ENCODE measurements at regions not wholly inside any gene's neighbourhood (a gene's known extent, or its start where the extent isn't known, plus 50 kb on each side); places are given as distances from the start of the nearest gene placed in this dataset.

DNA sequence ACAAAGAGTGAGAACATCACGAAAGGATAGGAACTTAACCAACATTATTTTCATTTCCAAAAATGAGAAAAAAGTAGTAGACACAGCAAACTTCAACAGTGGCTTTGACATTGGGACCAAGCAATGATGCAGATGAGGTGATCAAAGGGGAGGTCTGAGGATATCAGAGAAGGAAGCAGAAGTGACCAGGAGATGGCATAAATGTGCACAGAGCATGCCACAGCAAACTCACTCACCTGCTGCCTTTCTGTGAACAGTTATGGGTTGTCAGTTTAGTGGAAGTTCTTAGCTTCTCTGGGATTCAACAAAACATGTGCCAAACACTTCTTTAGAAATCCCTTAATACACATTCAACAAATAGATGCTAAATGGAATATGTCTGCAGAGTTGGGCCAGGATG lies 290.1 kb downstream of the PLPP3 start:
- intact Hi-C loops (cut with DNase I): loop anchor here in 1 of 4 donors (10.0 kb wide), 1 partner anchor 94 kb away; no protein-coding TSS in a partner anchor
- no peak overlapping the region for H3K4me3 ChIP-seq (ENCODE audit: low read length)
- H3K27me3 ChIP-seq (ENCODE audit: control insufficient read depth, insufficient read depth): no peaks in the 10 kb centered on the region
- H3K4me1 ChIP-seq (ENCODE audit: control insufficient read depth, insufficient read depth, low read length): peaks cover 15% of the 10 kb centered on the region
- H3K27ac ChIP-seq (ENCODE audit: low read length): no peak overlapping the region
- 97% methylated on average over 1 of the region's 1 CpG for WGBS
- DNase-seq (no peak), ATAC-seq (no peak)
- H3K9me3 ChIP-seq (ENCODE audit: control insufficient read depth, low read length): no peaks in the 10 kb centered on the region

DNA sequence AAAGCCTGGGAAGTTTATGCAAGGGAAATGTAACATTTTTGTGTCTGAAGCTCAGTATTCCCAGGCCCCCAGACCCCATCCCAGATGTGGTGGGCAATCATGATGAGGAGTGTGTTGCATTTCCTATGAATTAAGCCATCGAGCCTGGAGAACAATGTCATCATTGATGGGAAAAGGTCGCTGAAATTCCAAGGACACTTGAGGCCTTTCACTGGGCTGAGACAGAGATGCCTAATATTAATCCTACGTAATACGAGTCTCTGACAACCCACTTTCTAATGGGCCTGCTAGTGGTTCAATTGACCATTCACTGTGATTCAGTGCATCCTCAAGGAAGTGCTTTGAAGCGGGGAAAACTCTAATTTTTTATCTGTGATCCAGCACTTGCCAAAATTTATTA lies 291.6 kb downstream of the PLPP3 start:
- no peak overlapping the region for H3K4me3 ChIP-seq (ENCODE audit: low read length)
- DNase-seq: no peak
- H3K27ac ChIP-seq (ENCODE audit: low read length): no peak overlapping the region
- intact Hi-C loops (cut with DNase I): loop anchor here in 1 of 4 donors (10.0 kb wide), 1 partner anchor 93 kb away; no protein-coding TSS in a partner anchor
- no peaks in the 10 kb centered on the region for H3K9me3 ChIP-seq (ENCODE audit: control insufficient read depth, low read length)
- H3K4me1 ChIP-seq (ENCODE audit: control insufficient read depth, insufficient read depth, low read length): peaks cover 15% of the 10 kb centered on the region
- H3K27me3 ChIP-seq (ENCODE audit: control insufficient read depth, insufficient read depth): no peaks in the 10 kb centered on the region
- ATAC-seq: no peak
- 89% methylated on average over 5 of the region's 5 CpGs for WGBS

DNA sequence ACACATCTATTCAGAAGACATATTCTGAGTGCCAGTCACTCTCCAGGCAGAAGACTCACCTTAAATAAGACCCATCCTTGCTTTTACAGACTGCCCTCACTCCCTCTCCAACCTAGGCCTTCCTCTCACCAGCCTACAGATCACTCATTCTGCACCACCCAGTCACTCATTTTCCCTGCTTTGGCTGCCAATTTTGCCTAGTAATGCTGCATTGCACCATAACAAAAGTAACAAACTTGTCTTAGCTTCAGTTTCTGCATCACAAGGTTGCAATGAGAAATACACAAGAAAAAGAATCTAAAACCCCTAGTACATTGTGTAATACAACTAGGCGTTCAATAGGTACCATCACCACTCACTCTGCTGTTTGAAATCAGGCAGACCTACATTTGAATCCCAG lies 292.4 kb downstream of the PLPP3 start:
- Histone ChIP-seq H3K27me3 (ENCODE audit: control insufficient read depth, insufficient read depth) (no peaks in the 10 kb centered on the region), H3K9me3 (ENCODE audit: control insufficient read depth, low read length) (no peaks in the 10 kb centered on the region), H3K4me1 (ENCODE audit: control insufficient read depth, insufficient read depth, low read length) (peaks cover 14% of the 10 kb centered on the region), H3K27ac (ENCODE audit: low read length) (no peak overlapping the region), H3K4me3 (ENCODE audit: low read length) (no peak overlapping the region)
- ATAC-seq: no peak
- DNase-seq: no peak
- WGBS: 96% methylated on average over 1 of the region's 1 CpG
- intact Hi-C loops (cut with DNase I): loop anchor here in 1 of 4 donors (10.0 kb wide), 1 partner anchor 92 kb away; no protein-coding TSS in a partner anchor

DNA sequence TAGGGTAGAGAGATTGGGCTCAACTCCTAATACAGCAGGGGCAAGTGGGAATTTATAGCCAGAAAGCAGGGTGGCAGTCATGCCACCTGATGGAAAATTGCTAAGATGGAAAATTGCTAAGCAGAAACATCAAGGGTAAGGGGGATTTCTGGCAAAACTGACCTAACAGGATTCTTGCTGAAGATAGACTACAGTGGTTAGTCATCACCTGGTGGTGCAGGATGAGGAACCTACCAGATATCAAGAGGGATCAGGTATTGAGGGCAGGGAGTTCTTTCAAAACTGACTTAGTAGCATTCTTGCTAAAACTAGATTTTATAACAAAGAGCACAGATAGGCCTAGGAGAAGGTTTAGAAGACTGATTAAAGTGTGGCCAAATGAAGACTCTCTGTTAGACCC lies 292.9 kb downstream of the PLPP3 start:
- H3K4me1 ChIP-seq (ENCODE audit: control insufficient read depth, insufficient read depth, low read length): peaks cover 9% of the 10 kb centered on the region
- no peaks in the 10 kb centered on the region for H3K27me3 ChIP-seq (ENCODE audit: control insufficient read depth, insufficient read depth)
- ATAC-seq: no peak
- no peak overlapping the region for H3K4me3 ChIP-seq (ENCODE audit: low read length)
- no peak for DNase-seq
- H3K27ac ChIP-seq (ENCODE audit: low read length): no peak overlapping the region
- intact Hi-C loops (cut with DNase I): loop anchor here in 1 of 4 donors (10.0 kb wide), 1 partner anchor 92 kb away; no protein-coding TSS in a partner anchor
- H3K9me3 ChIP-seq (ENCODE audit: control insufficient read depth, low read length): no peaks in the 10 kb centered on the region

DNA sequence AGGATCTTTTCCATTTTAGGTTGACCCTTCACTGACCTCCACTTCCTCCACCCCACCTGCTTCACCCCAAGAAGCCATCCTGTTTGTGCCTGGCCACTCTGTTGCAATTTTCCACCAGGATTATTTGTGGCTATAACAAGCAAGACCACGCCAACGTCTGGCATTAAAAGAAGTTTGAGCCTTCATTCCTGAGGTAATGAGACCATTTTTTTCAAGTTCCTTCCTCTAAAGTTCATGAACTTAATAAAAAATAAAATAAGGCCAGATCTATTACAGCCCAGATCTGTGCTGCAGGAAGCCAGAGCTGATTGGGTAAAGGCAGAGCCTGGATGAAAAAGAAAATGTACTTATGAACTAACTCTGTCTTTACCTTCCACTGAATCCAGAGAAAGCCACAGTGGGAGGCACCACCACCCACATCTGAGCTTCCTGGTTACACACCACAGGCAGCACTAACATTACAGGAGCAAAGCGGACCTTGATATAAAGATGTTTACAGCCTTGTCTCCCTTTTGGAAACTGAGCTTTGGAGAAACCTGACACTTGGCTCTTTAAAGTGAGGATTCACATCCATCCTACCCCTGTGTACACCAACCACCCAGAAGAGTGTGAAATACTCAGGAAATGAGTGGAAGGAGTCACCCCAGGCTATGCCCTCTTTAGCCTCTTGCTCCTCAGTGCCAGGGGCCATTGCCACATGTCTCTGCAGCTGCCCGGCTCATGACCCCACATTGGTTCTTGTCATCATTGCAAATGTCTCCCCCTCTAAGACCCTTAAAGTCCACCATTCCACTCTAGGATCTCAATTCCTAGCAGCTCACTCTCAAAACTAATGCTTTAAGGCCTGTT lies 293.6 kb downstream of the PLPP3 start:
- intact Hi-C loops (cut with DNase I): loop anchor here in 1 of 4 donors (10.0 kb wide), 1 partner anchor 91 kb away; no protein-coding TSS in a partner anchor
- ATAC-seq (peak in 1 of 2 donors; percentile 75), DNase-seq (no peak)
- WGBS: 59% methylated on average over 4 of the region's 4 CpGs
- Histone ChIP-seq H3K27ac (ENCODE audit: low read length) (peak overlapping the region; percentile 57), H3K4me1 (ENCODE audit: control insufficient read depth, insufficient read depth, low read length) (peaks cover 6% of the 10 kb centered on the region), H3K27me3 (ENCODE audit: control insufficient read depth, insufficient read depth) (no peaks in the 10 kb centered on the region), H3K4me3 (ENCODE audit: low read length) (no peak overlapping the region), H3K9me3 (ENCODE audit: control insufficient read depth, low read length) (no peaks in the 10 kb centered on the region)

DNA sequence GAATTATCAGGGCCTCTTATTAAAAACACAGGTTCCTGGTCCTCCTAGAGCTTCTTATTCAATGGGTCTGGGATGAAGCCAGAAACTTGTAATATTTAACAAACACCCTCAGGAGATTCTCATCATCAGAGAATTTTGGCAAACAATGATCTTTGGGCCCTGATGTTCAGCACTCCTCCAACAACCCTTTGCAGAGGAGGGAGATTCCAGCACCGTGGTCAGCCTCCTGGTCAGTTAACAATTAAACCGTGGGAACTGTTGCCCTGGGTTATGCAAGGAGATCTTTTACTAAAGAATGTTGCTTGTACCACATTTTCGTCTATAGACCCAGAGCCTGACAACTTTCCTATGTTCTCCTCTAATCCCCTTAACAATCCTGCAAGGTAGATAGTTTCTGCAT lies 294.4 kb downstream of the PLPP3 start:
- DNase-seq (no peak), ATAC-seq (peak in 1 of 2 donors; percentile 43)
- H3K27me3 ChIP-seq (ENCODE audit: control insufficient read depth, insufficient read depth): no peaks in the 10 kb centered on the region
- H3K4me3 ChIP-seq (ENCODE audit: low read length): no peak overlapping the region
- 27% methylated on average over 3 of the region's 3 CpGs for WGBS
- no peaks in the 10 kb centered on the region for H3K9me3 ChIP-seq (ENCODE audit: control insufficient read depth, low read length)
- peak overlapping the region; percentile 37 for H3K27ac ChIP-seq (ENCODE audit: low read length)
- intact Hi-C loops (cut with DNase I): loop anchor here in 1 of 4 donors (10.0 kb wide), 1 partner anchor 90 kb away; no protein-coding TSS in a partner anchor
- peaks cover 6% of the 10 kb centered on the region for H3K4me1 ChIP-seq (ENCODE audit: control insufficient read depth, insufficient read depth, low read length)

DNA sequence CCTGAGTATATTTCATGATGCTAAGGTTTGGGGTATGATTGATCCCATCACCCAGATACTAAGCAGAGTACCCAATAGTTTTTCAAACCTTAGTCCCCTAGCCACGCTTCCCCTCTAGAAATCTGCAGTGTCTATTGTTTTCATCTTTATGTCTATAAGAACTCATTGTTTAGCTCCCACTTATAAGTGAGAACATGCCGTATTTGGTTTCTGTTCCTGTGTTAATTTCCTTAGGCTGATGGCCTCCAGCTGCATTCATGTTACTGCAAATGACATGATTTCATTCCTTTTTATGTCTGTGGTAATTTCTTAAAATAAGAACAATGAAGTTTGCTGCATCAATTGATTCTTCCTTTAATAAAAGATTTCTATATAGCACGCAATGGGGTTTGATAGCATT lies 301.3 kb downstream of the PLPP3 start:
- intact Hi-C loops (cut with DNase I): no loop called here
- Histone ChIP-seq H3K4me3 (ENCODE audit: low read length) (no peak overlapping the region), H3K4me1 (ENCODE audit: control insufficient read depth, insufficient read depth, low read length) (no peaks in the 10 kb centered on the region), H3K27ac (ENCODE audit: low read length) (no peak overlapping the region), H3K27me3 (ENCODE audit: control insufficient read depth, insufficient read depth) (no peaks in the 10 kb centered on the region), H3K9me3 (ENCODE audit: control insufficient read depth, low read length) (no peaks in the 10 kb centered on the region)
- 86% methylated on average over 3 of the region's 3 CpGs for WGBS
- no peak for ATAC-seq
- no peak for DNase-seq

DNA sequence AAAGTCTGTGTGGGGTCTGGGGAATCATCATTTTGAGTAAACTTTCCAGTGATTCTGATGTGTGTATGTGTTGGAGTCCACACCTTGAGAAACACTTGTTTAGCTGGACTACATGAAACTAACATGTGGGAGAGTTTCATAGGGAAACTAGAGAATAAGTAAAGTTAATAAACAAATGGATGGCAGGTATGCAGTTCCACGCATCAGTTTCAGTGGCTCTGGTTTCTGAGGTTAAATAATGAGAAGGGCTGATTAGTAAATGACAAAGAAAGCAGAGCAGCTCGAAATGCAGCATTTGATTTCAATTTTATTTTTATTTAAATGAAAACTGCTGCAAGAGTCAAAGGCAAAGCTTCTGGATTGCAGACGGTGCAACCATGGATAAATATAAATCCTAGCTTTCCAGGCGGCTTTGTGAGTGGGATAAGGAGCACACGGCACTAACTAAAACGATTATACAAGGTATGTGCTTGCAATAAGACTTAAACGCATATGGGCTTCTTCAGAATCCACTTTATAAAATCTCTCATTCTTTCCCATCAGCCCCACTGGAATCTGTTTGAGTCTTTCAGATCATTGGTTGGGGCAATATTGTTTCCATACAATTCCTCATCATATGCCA lies 310.7 kb downstream of the PLPP3 start:
- intact Hi-C loops (cut with DNase I): no loop called here
- DNase-seq: no peak
- no peaks in the 10 kb centered on the region for H3K9me3 ChIP-seq (ENCODE audit: control insufficient read depth, low read length)
- WGBS: 96% methylated on average over 7 of the region's 7 CpGs
- no peaks in the 10 kb centered on the region for H3K4me1 ChIP-seq (ENCODE audit: control insufficient read depth, insufficient read depth, low read length)
- H3K27me3 ChIP-seq (ENCODE audit: control insufficient read depth, insufficient read depth): no peaks in the 10 kb centered on the region
- H3K27ac ChIP-seq (ENCODE audit: low read length): no peak overlapping the region
- H3K4me3 ChIP-seq (ENCODE audit: low read length): no peak overlapping the region
- no peak for ATAC-seq

DNA sequence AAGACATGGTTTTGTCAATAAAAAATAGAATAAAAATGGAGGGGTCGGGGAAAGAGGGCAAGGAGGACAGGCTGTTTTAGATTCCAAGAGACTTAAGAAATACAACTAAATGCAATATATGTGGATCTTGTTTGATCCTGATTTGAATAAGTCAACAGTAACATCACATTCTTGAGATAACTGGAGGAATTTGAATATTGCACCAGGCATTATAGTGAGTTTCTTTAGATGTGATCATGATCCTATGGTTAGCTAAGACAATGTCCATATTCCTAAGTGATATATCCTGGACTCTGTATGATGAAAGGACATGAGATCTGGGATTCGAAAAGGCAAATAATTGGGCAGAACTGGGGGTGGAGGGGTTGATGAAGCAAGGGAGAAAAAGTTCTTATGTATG lies 311.8 kb downstream of the PLPP3 start:
- no peak for DNase-seq
- no peak for ATAC-seq
- Histone ChIP-seq H3K27ac (ENCODE audit: low read length) (no peak overlapping the region), H3K27me3 (ENCODE audit: control insufficient read depth, insufficient read depth) (no peaks in the 10 kb centered on the region), H3K4me3 (ENCODE audit: low read length) (no peak overlapping the region), H3K9me3 (ENCODE audit: control insufficient read depth, low read length) (no peaks in the 10 kb centered on the region), H3K4me1 (ENCODE audit: control insufficient read depth, insufficient read depth, low read length) (no peaks in the 10 kb centered on the region)
- intact Hi-C loops (cut with DNase I): no loop called here
- WGBS: 93% methylated on average over 2 of the region's 2 CpGs

DNA sequence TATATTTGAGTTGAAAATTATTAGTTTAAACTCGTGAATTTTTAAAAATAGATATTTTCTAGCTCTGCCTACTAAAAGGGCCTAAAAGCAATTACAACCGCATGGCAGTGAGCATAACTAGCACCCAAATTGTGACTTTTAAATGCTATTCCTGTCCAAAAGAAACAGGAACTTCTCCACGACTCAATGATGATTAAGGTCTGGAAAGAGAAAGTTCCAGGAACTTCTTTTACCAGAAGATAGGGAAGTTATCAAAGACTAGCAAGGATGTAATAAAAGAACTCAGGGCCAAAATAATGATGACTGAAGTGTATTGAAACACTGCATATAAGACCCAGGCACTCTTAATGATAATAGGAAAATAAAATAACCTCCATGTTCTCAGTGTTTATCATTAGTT lies 313.0 kb downstream of the PLPP3 start:
- no peak overlapping the region for H3K4me3 ChIP-seq (ENCODE audit: low read length)
- 36% methylated on average over 3 of the region's 3 CpGs for WGBS
- no peak overlapping the region for H3K27ac ChIP-seq (ENCODE audit: low read length)
- H3K4me1 ChIP-seq (ENCODE audit: control insufficient read depth, insufficient read depth, low read length): no peaks in the 10 kb centered on the region
- no peak for DNase-seq
- no peaks in the 10 kb centered on the region for H3K27me3 ChIP-seq (ENCODE audit: control insufficient read depth, insufficient read depth)
- intact Hi-C loops (cut with DNase I): no loop called here
- peak; percentile 64 to 88 for ATAC-seq
- no peaks in the 10 kb centered on the region for H3K9me3 ChIP-seq (ENCODE audit: control insufficient read depth, low read length)

DNA sequence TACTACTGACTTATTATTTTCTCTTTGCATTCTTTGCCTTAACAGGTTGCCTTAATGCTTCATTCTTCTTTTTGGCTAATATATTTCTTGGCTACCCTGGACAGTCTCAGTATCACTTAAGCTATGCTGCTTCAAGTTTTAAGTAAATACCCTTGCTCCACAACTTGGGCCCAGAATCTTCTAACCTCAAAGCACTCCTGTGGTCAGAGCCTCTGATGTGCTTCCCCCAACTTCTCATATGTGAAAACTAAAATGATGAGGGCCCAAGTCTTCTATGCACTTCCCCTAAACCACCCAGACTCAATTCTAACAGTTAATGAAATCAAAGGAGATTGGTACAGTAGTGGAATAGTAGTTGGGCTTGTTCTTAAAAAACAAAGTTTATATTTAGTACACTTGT lies 314.1 kb downstream of the PLPP3 start:
- ATAC-seq: no peak
- Histone ChIP-seq H3K4me1 (ENCODE audit: control insufficient read depth, insufficient read depth, low read length) (no peaks in the 10 kb centered on the region), H3K4me3 (ENCODE audit: low read length) (no peak overlapping the region), H3K27ac (ENCODE audit: low read length) (no peak overlapping the region), H3K27me3 (ENCODE audit: control insufficient read depth, insufficient read depth) (no peaks in the 10 kb centered on the region), H3K9me3 (ENCODE audit: control insufficient read depth, low read length) (no peaks in the 10 kb centered on the region)
- intact Hi-C loops (cut with DNase I): no loop called here
- DNase-seq: no peak

Measured in right cardiac atrium (tissue), 5 donors.